NCI-H1092 treated with DMSO at 0.1 percent for 48 hours (cell line): ENCODE measurements at regions not wholly inside any gene's neighbourhood (a gene's known extent, or its start where the extent isn't known, plus 50 kb on each side); places are given as distances from the start of the nearest gene placed in this dataset.
"Not testable (repeated sequence)": the region's sequence is repeated elsewhere in the genome, so short reads cannot be mapped to it uniquely, and the experiment has no call there.

Source experiments
- DNase-seq: peaks from one replicate; lab custom pipeline; 2025; lab: John Stamatoyannopoulos, UW

DNA sequence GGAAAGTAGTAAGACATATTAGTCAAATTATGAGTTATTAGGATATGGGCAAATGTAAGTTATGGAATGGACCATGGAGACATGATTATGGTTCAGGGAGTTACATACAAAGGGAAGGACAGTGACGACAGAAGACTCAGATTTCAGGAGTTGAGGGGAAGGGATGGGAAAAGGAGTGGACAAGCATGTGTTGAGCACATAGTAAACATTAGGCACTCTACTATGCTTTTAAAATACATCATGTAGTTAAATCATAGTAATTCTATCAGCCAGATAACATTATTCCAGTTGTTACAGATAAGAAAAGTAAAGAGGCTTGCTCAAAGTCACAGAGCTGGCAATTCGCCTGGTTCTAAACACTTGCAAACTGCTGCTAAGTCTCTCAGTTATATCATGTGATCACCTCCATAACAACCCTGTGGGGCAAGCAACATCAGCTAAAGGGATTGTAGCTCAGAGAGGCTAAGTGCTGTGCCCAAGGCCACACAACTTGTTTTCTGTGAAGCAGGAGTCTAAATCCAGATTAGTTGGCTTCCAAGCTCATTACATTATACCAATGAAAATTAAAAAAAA lies 115.2 kb upstream of the MDFIC start:
- DNase-seq, result no peak

DNA sequence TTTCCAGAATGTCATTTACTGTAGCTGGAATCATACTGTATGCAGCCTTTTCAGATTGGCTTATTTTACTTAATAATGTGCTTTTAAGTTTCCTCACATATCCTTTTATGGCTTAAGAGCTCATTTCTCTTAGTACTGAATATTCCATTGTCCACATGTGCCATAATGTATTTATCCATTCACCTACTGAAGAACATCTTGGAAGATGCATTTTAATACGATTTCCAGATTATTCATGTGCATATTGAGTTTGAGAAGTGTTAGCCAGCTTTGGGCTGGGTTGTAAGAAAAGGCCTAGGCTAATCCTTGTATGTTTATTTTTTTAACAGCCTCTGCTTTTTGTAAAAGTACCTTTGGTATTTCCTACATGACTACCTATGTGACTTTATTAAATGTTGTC lies 109.3 kb upstream of the MDFIC start:
- no peak for DNase-seq

DNA sequence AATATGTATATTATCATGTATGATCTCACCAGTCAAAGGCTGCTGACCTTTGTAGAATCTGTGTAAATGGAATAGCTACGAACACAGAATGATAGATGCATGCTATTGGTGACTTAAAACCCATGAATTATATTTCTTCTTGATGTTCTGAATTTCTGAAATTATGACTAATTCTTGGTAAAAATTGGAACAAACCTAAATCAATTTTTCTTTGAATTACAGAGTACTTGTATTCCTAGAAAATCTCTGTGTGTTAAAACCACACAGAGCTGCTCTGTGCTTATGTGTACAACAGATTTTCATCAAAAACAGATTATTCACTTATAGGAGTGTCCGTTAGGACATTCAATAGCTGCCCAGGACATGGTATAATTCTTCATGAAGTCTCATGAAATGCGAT lies 108.3 kb upstream of the MDFIC start:
- no peak for DNase-seq

DNA sequence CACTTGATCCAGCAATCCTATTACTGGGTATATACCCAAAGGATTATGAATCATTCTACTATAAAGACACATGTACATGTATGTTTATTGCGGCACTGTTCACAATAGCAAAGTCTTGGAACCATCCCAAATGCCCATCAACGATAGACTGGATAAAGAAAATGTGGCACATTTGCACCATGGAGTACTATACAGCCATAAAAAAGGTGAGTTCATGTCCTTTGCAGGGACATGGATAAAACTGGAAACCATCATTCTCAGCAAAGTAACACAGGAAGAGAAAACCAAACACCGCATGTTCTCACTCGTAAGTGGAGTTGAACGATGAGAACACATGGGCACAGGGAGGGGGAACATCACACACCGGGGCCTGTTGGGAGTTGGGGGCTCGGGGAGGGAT lies 104.9 kb upstream of the MDFIC start:
- not testable (repeated sequence) for DNase-seq

DNA sequence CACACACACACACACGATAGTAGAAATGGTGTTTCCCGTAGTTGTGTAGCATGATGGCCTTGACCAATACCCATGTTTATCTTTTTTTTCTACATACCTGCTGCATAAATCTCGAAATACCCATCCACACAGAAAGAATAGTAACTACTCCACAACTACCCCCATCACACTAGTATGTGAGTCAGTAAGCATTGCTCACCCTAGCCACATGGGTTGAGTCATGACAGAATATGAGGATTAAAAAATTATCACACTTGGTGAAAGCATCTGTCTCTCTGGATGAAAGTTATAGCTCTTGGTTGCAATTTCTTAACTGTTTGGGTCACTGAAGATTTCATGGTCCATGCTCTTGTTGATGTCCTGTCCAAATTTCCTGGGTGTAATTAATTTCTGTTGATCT lies 103.4 kb upstream of the MDFIC start:
- DNase-seq, result no peak

DNA sequence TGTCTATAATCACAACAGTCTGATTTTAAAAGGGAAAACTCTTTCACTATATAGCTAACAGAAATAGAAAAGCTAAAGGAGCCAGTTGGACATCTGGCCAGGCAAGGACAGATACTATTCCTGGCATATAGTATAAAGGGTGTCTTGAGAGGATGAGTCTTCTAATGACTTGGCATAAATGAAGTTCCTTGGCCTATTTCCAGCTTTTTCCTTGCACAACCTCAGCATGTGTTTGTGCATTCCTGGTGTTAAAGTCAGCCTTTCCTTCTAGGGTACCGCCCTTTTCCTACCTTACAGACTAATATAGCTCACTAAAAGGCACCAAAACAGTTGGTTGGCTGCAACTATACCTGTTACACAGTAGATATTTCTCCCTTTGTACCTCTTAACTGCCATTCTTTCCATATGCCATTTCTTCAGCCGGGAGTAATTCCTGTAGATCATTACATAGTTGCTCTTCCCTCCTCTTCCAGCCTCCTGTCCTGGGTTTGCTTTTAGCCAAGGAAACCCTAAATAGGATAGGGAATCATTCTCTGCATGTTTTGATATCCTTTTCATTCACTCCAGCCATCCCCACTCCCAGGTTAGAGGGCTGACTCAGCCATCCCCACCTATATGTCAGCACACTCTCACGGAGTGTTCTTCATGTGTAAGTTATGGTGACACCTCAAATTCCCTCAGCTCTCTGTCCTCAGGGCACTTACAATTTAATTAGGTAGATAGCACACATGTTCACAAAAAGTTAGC lies 102.1 kb upstream of the MDFIC start:
- DNase-seq, result no peak

DNA sequence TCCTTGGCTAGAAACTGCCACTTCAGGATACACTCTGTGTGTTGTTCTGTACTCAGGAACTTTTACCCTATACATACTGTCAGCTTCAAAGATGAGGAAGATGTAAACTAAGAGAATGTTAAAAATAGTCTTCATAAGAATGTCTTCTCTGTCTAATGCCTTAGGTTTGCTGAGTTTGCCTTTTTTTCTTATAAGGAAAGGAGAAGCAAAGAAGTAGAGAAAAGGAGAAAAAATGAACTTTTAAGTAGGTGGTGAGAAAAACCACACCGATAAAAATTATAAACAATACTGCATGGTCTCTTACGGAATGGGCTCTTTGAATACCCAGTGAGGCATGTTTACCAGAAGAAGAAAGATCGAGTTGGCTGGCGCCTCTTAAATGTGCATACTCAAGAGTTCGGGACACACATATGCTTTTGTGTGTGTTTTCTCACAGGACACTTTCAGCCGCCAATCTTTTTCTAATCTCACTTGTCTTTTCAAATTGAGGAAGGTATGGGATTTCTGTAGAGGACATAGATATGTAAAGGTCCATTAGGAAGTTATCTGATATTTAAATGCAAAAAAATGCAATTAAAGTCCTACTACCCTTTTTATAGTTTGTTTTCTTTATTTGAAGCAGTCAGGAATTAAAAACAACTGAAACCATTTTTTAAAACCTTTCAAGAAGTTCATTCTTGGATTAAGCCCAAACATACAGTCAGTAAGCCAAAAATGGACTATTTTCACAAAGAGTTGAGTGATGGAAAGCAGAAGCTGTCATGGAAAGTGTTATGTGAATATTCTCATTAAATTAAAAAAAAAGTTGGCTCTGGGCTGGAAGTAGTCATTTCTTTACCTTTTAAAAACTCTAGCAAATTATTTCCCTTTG lies 100.6 kb upstream of the MDFIC start:
- DNase-seq, result no peak

DNA sequence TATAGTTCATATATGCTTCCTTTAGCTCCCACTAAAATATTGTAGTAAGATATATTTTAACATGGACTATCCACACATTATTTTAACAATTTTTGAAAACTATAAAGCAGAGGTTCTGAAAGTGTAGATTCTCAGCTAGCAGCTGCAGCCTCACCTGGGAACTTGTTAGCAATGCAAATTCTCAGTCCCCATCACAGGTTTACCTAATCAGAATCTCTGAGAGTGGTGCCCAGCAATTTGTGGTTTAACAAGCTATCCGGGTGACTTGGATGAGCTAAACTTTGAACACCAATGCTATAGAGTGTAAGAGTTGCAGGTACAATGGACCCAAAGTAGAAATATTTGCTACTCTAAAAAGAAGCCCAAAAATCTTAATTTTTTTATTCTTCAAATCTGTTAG lies 99.8 kb upstream of the MDFIC start:
- no peak for DNase-seq

DNA sequence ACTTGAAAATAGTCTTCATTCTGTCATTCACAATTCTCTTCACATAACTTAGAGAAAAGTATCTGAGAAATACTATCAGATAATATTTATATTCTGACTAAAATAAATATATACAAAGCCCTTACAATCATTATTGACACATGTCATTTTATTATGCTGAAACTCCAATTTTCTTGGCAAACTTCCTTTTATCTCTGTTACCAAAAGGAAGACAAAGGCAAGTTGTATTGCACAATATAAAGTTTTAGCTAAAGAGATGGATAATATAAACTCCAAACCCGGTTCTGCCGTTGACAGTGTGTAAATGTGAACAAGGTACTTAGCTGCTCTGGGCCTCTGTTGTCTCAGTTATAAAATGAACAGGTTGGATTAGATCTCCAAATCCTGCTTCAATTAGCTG lies 99.0 kb upstream of the MDFIC start:
- no peak for DNase-seq

DNA sequence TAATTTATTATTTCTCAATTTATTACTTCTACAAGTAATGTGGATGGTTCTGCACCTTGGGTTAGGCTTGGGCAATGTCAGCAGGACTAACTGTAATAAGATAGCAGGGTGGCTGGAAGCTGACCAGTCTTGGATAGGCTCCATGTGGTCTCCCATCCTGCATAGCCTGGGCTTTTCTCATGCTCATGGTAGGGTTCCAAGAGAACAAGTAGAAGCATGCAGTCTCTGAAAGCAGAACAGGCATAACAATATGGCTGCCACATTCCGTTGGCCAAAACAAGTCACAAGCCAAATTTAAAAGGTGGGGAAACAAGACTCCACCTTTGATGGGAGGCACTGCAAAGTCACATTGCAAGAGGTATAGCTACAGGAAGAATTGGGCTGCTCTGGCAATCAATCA lies 98.6 kb upstream of the MDFIC start:
- no peak for DNase-seq

DNA sequence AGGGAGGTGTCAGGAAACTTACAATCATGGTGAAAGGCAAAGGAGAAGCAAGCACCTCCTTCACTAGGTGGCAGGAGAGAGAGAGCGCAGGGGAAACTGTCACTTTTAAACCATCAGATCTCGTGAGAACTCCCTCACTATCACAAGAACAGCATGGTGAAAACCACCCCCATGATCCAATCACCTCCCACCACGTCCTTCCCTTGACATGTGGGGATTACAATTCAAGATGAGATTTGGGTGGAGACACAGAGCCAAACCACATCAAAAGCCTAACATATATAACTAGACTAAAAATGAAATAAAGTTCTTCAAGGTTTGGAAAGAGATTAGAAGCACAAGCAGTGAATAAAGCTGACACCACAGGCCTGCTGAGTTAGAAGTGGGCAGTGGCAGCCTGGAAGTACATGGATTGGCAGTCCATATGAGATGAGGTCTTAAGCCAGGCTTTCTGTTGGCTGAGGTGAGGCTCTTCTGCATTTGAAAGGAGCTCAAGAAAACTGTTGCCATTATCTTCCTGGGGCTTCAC lies 96.4 kb upstream of the MDFIC start:
- DNase-seq, result no peak

DNA sequence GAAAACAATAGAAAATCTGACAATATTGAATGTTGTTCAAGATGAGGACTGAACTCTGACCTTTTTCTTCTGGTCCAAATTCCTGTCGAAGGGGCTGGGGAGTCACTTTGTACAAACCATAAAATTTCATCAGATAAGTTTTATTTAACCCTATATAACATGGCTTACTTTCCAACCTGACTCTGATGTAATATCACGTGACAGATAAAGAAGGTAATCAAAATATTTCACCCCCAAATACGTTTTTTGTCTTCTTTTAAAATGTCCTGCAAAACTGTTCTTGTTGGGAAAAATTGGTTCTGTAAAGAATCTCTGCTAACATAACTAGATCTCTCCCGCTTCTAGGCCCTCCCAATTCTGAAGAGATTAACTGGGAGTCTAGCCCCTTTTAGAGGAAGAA lies 90.9 kb upstream of the MDFIC start:
- no peak for DNase-seq

DNA sequence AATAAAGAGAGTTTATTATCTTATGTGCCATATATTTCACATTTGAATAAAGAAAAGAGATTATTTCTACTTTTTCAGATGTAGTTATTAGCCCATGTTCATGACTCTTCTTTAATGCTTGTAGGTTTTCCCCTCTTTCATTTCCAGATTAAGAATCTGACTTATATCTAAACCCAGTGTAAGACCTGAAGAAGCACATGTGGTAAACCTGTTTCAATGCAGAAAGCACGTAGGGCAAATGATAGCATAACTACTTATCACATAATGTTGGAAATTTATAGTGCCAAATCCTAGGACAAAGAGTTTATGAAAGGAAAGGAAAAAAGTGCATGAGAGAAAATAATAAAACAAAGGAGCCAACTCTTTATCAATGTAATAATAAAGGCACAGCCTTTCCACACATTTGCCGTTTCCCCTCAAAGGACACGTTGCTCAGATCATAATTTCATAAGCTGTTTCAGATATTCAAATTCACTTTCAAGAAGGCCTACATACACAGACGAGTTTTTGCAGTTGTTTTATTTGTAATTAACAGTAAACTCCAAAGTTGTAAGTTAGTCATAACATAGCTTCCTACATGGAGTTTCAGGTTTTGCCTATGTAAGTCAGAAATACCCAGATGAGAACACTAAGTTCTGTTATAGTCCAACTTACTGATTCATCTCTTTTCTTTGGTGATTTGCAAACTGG lies 88.8 kb upstream of the MDFIC start:
- no peak for DNase-seq

DNA sequence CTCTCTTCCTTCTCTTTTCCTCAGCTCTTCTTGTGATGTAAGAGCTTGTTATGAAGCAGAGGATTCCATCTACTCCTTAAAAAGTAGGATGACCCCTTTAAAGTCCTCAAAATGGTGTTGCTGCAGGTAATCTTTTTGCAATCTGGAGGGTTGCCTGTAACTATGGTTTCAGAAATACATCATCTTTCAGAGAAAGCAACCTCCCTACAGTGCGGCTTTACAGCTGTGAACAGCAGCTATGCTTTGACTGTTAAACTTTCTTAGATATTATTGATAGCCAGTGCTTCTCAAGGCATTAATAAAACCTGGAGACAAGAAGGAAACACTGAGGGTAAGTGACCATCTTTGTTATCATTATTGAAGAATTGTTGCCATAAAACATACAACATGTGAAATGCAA lies 86.6 kb upstream of the MDFIC start:
- DNase-seq, result no peak

DNA sequence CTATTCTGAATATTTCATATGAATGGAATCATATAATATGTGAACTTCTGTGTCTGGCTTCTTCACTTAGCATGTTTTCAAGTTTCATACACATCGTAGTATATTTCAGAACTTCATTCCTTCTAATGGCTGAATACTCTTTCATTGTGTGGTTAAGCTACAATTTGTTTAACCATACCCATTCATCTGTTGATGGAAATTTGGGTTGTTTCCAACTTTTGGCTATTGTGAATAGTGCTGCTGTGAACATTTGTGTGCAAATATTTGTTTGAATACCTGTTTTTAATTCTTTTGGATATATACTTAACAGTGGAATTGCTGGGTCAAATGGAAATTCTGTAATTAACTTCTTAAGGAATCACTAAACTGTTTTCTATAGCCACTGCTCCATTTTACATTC lies 86.0 kb upstream of the MDFIC start:
- no peak for DNase-seq

DNA sequence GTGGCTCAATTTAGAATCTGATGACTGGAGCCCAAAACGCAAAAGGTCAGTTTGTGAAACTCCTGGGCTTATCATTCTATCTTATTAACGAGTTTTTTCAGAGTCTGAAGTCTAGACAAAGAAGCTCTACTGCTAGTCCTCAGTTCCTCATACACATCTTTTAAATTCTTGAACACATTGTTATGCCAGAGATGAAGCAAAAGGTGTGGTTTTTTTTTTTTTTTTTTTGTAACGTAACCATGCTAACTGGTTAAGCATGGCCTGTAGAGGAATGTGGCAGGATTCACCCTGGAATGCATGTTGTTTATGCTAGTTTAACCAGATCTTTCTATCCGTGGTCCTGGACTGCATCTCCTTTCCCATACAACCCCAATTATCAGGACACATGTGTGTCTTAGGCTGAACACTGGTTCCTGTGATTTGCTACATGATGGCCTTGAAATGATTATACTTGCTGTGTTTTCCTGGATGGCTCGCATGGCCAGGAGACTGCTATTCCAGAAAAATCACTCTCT lies 79.3 kb upstream of the MDFIC start:
- DNase-seq, result no peak

DNA sequence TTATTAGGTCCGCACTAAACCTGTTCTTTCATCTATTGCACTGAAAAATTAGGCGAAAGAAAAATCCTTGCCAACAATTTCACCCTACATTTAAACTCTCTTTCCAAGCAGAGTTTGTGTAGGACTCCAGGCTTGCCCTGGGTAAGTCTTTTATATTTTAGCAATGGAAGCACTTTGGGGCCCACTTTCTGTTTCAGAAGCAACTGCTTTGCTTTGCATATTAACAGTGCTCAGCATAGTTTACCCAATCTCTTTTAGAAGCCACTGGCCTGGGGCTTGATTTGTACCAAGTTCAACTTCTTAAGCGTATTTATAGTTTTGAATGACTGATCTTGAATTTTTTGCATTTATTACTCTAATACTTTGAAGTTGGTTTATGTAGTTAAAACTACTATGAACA lies 78.8 kb upstream of the MDFIC start:
- DNase-seq, result no peak

DNA sequence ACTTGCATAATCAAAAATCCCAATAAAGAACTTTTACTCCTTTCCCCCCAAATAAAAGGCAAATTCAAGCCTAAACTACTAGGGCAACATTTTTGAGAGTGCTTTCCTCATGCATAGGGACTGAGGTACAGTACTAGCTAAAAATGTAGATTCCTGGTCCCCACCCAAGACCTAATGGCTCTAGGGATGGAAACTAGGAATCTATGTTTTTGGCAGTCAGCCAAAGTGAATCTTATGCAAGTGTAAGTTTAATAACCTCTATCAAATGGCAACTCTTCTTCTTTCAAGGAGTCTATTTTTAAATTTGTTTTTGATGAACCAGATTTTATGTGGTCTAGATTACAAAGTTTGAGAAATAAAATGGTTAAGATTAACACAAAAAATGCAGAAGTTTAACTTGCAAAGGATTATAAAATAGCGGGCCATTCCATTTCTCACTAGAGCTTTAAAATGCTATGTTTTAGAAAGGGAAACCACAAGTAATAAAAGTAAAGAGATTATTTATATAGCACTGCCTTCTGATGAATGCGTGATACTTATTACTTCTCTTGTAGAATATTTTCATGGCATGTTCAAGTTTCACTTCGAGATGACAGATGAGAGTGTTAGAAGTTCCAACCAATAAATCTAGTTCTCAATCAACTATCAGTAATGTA lies 70.4 kb upstream of the MDFIC start:
- DNase-seq, result no peak

DNA sequence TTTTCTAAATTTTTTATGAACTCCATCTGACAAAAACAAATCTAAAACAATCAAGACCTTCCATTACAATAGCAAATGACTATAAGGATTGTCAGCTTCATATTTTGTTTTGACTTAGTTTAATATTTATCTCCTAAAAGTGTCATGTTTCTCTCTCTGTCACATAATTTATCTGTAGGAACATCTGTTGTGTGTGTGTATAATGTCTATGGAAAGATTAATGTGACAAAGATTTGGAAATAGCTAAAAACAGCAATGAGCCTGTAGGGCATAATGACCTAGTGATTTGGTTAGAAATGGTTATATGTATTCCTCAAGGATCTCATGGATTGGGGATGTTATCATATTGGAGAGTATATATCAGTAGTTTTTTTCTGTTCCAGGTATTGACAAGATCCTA lies 69.6 kb upstream of the MDFIC start:
- DNase-seq, result no peak

DNA sequence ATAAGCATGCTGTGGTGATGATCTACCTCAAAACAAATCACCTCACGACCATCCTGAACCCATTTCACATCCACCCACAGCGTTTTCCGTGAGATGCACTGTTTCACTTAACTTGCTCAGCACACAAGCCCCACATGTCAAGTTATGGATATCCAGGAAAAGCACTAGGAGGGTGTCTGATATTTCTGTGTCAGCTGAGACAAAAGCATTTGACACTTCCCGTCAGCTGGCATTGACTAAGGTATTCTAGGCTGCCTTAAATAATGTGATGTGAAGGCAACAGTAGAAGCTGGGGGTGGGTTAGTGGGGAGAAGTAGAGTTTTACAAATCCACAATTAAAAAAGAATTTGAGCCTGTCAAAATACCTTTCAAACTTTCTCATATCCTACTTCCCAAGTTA lies 68.7 kb upstream of the MDFIC start:
- no peak for DNase-seq

DNA sequence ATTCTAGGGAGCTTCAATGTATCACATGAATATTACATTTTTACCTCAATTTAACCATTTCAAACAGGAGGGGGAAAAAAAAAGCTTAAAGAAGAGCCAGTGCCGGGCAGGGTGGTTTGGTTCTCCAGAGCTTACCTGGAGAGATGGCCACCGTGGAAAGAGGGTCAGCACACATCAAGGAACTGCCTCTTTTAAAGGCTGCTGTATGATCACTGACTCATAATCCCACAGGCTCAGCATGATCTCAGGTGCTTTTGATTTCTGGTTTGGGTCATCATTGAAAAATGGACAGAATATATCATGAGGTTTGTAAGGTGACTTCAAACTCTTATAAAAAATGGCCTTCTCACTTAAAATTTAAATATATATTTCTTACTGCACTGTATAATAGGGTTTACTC lies 67.5 kb upstream of the MDFIC start:
- no peak for DNase-seq

DNA sequence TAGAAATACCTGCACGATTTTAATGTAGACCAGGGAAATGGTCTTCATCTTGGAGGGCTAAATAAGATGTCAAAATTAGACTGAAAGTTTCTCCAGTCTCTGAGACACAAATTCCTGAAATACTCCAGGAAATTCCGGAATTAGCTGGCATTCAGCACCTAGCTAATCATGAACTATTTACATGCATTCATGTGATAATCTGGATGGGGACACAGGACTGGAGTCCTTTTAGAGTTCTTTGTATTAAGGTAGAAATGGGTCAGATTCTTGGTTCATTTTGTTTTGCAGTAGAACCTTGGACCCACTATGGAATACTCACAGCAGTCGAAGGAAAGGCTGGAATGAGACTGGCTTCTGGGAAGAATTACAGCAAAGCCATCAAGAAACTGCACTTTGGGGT lies 65.3 kb upstream of the MDFIC start:
- no peak for DNase-seq
